GM12873 (cell line): ENCODE measurements at regions not wholly inside any gene's neighbourhood (a gene's known extent, or its start where the extent isn't known, plus 50 kb on each side); places are given as distances from the start of the nearest gene placed in this dataset.

Experiments used
- CTCF ChIP-seq: IDR thresholded peaks from 2 replicates; pipeline ENCODE4 v1.5.1; 2012; ENCODE audit warnings: low read depth, mild to moderate bottlenecking, moderate library complexity, low read length, control low read depth; ENCODE audit not compliant: insufficient read depth; ENCODE audit errors: missing control alignments

GRCh38 chr4:146027761-146028160, 89.1 kb upstream of the ZNF827 start:
- no peak for TF ChIP-seq CTCF

GRCh38 chr4:146023334-146023967, 84.8 kb upstream of the ZNF827 start:
- TF ChIP-seq CTCF = no peak

- TF ChIP-seq CTCF = no peak
These were observed 83.9 kb upstream of the ZNF827 start for GRCh38 chr4:146022541-146022940.

DNA sequence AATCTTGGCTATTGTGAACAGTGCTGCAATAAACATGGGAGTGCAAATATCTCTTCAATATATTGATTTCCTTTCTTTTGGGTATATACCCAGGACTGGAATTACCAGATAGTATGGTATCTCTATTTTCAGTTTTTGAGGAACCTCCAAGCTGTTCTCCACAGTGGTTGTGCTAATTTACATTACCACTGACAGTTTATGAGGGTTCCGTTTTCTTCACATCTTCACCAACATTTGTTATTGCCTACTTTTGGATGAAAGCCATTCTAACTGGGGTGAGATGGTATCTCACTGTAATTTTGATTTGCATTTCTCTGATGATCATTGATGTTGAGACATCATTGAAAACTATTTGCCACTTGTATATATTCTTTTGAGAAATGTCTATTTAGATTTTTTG, 79.6 kb upstream of the ZNF827 start:
- no peak for TF ChIP-seq CTCF

DNA sequence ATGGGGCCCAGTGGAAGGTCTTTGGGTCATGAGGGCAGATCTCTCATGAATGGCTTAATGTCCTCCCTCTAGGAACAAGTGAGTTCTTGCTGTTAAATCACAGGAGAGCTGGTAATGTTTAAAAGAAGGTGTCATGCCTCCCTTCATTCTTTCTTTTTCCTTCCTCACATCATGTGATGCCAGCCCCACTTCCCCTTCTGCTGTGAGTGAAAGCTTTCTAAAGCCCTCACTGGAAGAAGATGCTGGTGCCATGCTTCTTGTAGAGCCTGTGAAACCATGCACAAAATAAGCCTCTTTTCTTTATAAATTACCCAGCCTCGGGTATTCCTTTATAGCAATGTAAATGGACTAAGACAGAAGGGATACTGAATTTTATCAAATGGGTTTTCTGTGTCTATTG, 66.1 kb upstream of the ZNF827 start:
- no peak for TF ChIP-seq CTCF

- no peak for TF ChIP-seq CTCF
These were observed 50.0 kb upstream of the ZNF827 start for GRCh38 chr4:145988628-145989027.
